ENCODE measurements at regions not wholly inside any gene's neighbourhood (a gene's known extent, or its start where the extent isn't known, plus 50 kb on each side); places are given as distances from the start of the nearest gene placed in this dataset.

DNA sequence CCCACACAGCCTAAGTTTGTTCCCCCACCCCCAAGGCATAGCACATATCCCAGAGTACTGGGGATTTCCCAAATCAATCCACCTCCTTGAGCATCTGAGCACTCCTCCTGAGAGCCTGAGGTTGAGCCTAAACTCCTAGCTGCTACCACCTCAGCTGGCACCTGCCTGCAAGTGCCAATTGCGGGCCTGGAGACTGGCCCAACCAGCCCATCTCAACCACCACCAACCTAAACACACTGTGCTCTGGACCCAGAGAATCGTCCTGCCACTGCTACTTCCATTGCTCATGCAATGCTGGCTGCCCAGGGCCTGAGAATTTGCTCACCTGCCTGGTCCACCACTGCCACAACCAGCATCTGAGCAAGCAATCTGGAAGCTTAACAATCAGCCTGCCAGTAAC lies 177.1 kb downstream of the FGF13 start:
- H3K27me3 ChIP-seq (ENCODE audit: insufficient read depth, low read length), result no peaks in the 10 kb centered on the region
- no peak for FAIRE-seq
- no peaks in the 10 kb centered on the region for H3K36me3 Mint-ChIP-seq (ENCODE audit: low read depth, unreplicated experiment)

GRCh38 chrX:138519296-138519695 lies 192.2 kb downstream of the FGF13 start:
- no peaks in the 10 kb centered on the region for H3K4me1 ChIP-seq (ENCODE audit: insufficient read depth, low read length)
- no peak overlapping the region for H2AFZ ChIP-seq (ENCODE audit: low read depth, low read length)
- no peak overlapping the region for H3K27ac ChIP-seq (ENCODE audit: low read depth, low read length)
- H3K79me2 ChIP-seq (ENCODE audit: insufficient read depth, low read length), result no peaks in the 10 kb centered on the region
- no peak overlapping the region for H3K4me2 ChIP-seq (ENCODE audit: low read length)
- H3K4me3 ChIP-seq (ENCODE audit: insufficient read depth, low read depth, low read length), result no peak overlapping the region
- no peaks in the 10 kb centered on the region for H3K9me3 ChIP-seq (ENCODE audit: insufficient read depth, low read depth, low read length)
- no peak overlapping the region for H3K9ac ChIP-seq (ENCODE audit: low read length)
- Mint-ChIP-seq H3K4me3 (ENCODE audit: unreplicated experiment) (no peak overlapping the region), H3K27ac (ENCODE audit: unreplicated experiment) (peak overlapping the region; percentile 99), H3K9me3 (ENCODE audit: unreplicated experiment) (no peaks in the 10 kb centered on the region), H3K27me3 (ENCODE audit: low read depth, unreplicated experiment) (no peaks in the 10 kb centered on the region), H3K36me3 (ENCODE audit: low read depth, unreplicated experiment) (no peaks in the 10 kb centered on the region), H3K4me1 (ENCODE audit: low read depth, unreplicated experiment) (peaks cover 1% of the 10 kb centered on the region)
- no peaks in the 10 kb centered on the region for H3K36me3 ChIP-seq (ENCODE audit: insufficient read depth, low read length)
- H3K27me3 ChIP-seq (ENCODE audit: insufficient read depth, low read length), result no peaks in the 10 kb centered on the region
- TF ChIP-seq CTCF (IDR thresholded peaks at IDR 0.05; ENCODE audit: insufficient read depth, low read depth, low read length), result no peak
- peak; percentile 91 for FAIRE-seq
- H4K20me1 ChIP-seq (ENCODE audit: insufficient read depth, low read length), result no peaks in the 10 kb centered on the region
- DNase-seq (ENCODE audit: low read depth), result peak; percentile 14

More for the DNA sequence above, 177.1 kb downstream of the FGF13 start:
- Mint-ChIP-seq H3K27me3 (ENCODE audit: low read depth, unreplicated experiment) (no peaks in the 10 kb centered on the region), H3K27ac (ENCODE audit: unreplicated experiment) (no peak overlapping the region), H3K4me1 (ENCODE audit: low read depth, unreplicated experiment) (no peaks in the 10 kb centered on the region), H3K9me3 (ENCODE audit: unreplicated experiment) (no peaks in the 10 kb centered on the region), H3K4me3 (ENCODE audit: unreplicated experiment) (no peak overlapping the region)
- Histone ChIP-seq H3K4me2 (ENCODE audit: low read length) (no peak overlapping the region), H2AFZ (ENCODE audit: low read depth, low read length) (no peak overlapping the region), H3K4me3 (ENCODE audit: insufficient read depth, low read depth, low read length) (no peak overlapping the region), H3K27ac (ENCODE audit: low read depth, low read length) (no peak overlapping the region), H3K79me2 (ENCODE audit: insufficient read depth, low read length) (no peaks in the 10 kb centered on the region), H3K9ac (ENCODE audit: low read length) (no peak overlapping the region), H3K4me1 (ENCODE audit: insufficient read depth, low read length) (no peaks in the 10 kb centered on the region), H3K36me3 (ENCODE audit: insufficient read depth, low read length) (no peaks in the 10 kb centered on the region), H4K20me1 (ENCODE audit: insufficient read depth, low read length) (no peaks in the 10 kb centered on the region), H3K9me3 (ENCODE audit: insufficient read depth, low read depth, low read length) (no peaks in the 10 kb centered on the region)
- DNase-seq (ENCODE audit: low read depth), result no peak
- TF ChIP-seq CTCF (IDR thresholded peaks at IDR 0.05; ENCODE audit: insufficient read depth, low read depth, low read length) (no peak), EZH2 (IDR thresholded peaks at IDR 0.05; ENCODE audit: insufficient read depth, low read length) (no peak)

DNA sequence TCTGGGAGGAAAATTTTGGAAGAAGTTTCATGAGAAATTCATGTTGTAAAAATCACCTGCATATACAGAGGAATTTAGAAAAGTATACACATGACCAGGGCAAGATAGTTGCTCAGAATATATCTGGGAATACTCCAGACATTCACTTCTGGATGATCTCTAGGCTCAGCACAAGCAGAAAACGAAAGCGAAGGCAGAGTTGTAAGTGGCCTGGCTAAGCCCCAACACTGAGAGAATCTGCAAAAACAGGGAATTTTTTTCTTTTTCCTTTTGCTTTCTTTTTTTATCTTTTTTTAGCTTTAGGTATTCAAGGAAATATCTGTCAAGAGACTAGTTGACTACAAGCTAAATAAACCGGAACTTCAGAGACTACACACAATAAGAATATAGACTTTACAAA lies 207.2 kb downstream of the FGF13 start:
- Histone ChIP-seq H4K20me1 (ENCODE audit: insufficient read depth, low read length) (no peaks in the 10 kb centered on the region), H3K4me3 (ENCODE audit: insufficient read depth, low read depth, low read length) (no peak overlapping the region), H3K9me3 (ENCODE audit: insufficient read depth, low read depth, low read length) (no peaks in the 10 kb centered on the region), H3K27ac (ENCODE audit: low read depth, low read length) (no peak overlapping the region), H3K79me2 (ENCODE audit: insufficient read depth, low read length) (no peaks in the 10 kb centered on the region), H2AFZ (ENCODE audit: low read depth, low read length) (no peak overlapping the region), H3K4me1 (ENCODE audit: insufficient read depth, low read length) (no peaks in the 10 kb centered on the region), H3K4me2 (ENCODE audit: low read length) (no peak overlapping the region), H3K27me3 (ENCODE audit: insufficient read depth, low read length) (no peaks in the 10 kb centered on the region), H3K36me3 (ENCODE audit: insufficient read depth, low read length) (no peaks in the 10 kb centered on the region), H3K9ac (ENCODE audit: low read length) (no peak overlapping the region)
- H3K4me1 Mint-ChIP-seq (ENCODE audit: low read depth, unreplicated experiment), result peaks cover 2% of the 10 kb centered on the region
- H3K36me3 Mint-ChIP-seq (ENCODE audit: low read depth, unreplicated experiment), result no peaks in the 10 kb centered on the region
- DNase-seq (ENCODE audit: low read depth), result no peak
- FAIRE-seq, result peak; percentile 45
- peaks cover 2% of the 10 kb centered on the region for H3K27me3 Mint-ChIP-seq (ENCODE audit: low read depth, unreplicated experiment)
- no peak overlapping the region for H3K27ac Mint-ChIP-seq (ENCODE audit: unreplicated experiment)
- H3K9me3 Mint-ChIP-seq (ENCODE audit: unreplicated experiment), result no peaks in the 10 kb centered on the region
- TF ChIP-seq CTCF (IDR thresholded peaks at IDR 0.05; ENCODE audit: insufficient read depth, low read depth, low read length), result no peak
- no peak for TF ChIP-seq EZH2 (IDR thresholded peaks at IDR 0.05; ENCODE audit: insufficient read depth, low read length)
- no peak overlapping the region for H3K4me3 Mint-ChIP-seq (ENCODE audit: unreplicated experiment)

Data from astrocyte (in vitro differentiated cells and primary cell).